Common myeloid progenitor, CD34-positive (primary cell): ENCODE measurements at regions not wholly inside any gene's neighbourhood (a gene's known extent, or its start where the extent isn't known, plus 50 kb on each side); places are given as distances from the start of the nearest gene placed in this dataset.
A peak's percentile ranks its signal among the peaks of the same experiment; 100 is the strongest.

Experiments used
- CTCF ChIA-PET: fragments of 350-600 bp; sonication (Branson Sonifier 250); formaldehyde crosslinking; loops from one replicate; lab custom pipeline; 2021; ENCODE audit warnings: antibody characterized with exemption; lab: Charles Lee
- POLR2A ChIA-PET: fragments of 350-600 bp; sonication (Branson Sonifier 250); formaldehyde crosslinking; loops from one replicate; lab custom pipeline; 2021; ENCODE audit warnings: antibody characterized with exemption; lab: Charles Lee
- DNase-seq, 3 donors: peaks; one replicate each; pipeline versions ENCODE4 v3.0.0 to v3.0.0-alpha.2; 2013
- H3K27ac ChIP-seq, 2 experiments: 1 replicate in 1 of 2; 2 replicates in 1 of 2; pipeline ENCODE4 v1.7.0; 2013; ENCODE audit warnings: inconsistent platforms in 2 of 2, low read length in 2 of 2, mild to moderate bottlenecking in 2 of 2, low read depth in 1 of 2, moderate library complexity in 1 of 2; ENCODE audit not compliant: severe bottlenecking in 2 of 2, insufficient read depth in 1 of 2, poor library complexity in 1 of 2
- H3K27me3 ChIP-seq, 5 experiments: replicated peaks in 2 of 5; 1 replicate in 3 of 5; 2 replicates in 2 of 5; pipeline versions ENCODE4 v1.6.1 to v1.7.0; 2013; ENCODE audit warnings: low read length in 4 of 5, mild to moderate bottlenecking in 2 of 5, moderate library complexity in 2 of 5, inconsistent platforms in 1 of 5; ENCODE audit not compliant: insufficient read depth in 5 of 5, control insufficient read depth in 4 of 5
- H3K36me3 ChIP-seq, 4 experiments: 1 replicate in 2 of 4; 2 replicates in 2 of 4; pipeline versions ENCODE4 v1.6.1 to v1.7.0; 2013; ENCODE audit warnings: low read length in 3 of 4, control low read depth in 1 of 4, mild to moderate bottlenecking in 1 of 4; ENCODE audit not compliant: control insufficient read depth in 4 of 4, insufficient read depth in 4 of 4
- H3K4me1 ChIP-seq, 4 experiments: 1 replicate in 3 of 4; 2 replicates in 1 of 4; pipeline versions ENCODE4 v1.6.1 to v1.7.1; 2013; ENCODE audit warnings: low read length in 3 of 4, mild to moderate bottlenecking in 3 of 4, control low read depth in 1 of 4, inconsistent platforms in 1 of 4, moderate library complexity in 1 of 4; ENCODE audit not compliant: control insufficient read depth in 4 of 4, insufficient read depth in 4 of 4; ENCODE audit errors: control extremely low read depth in 1 of 4
- H3K4me3 ChIP-seq, 7 experiments: 1 replicate in 4 of 7; 2 replicates in 3 of 7; pipeline versions ENCODE4 v1.5.1 to v1.7.0; 2013; ENCODE audit warnings: mild to moderate bottlenecking in 7 of 7, low read length in 6 of 7, moderate library complexity in 6 of 7, inconsistent platforms in 2 of 7, low read depth in 2 of 7, control low read depth in 1 of 7; ENCODE audit not compliant: insufficient read depth in 4 of 7, control insufficient read depth in 1 of 7; ENCODE audit errors: extremely low read depth in 1 of 7
- H3K9me3 ChIP-seq, 5 experiments: 1 replicate in 4 of 5; 2 replicates in 1 of 5; pipeline versions ENCODE4 v1.6.1 to v1.7.1; 2013; ENCODE audit warnings: low read length in 4 of 5, mild to moderate bottlenecking in 2 of 5, inconsistent platforms in 1 of 5, low read depth in 1 of 5, moderate library complexity in 1 of 5; ENCODE audit not compliant: control insufficient read depth in 4 of 5, insufficient read depth in 2 of 5; ENCODE audit errors: control extremely low read depth in 1 of 5
- WGBS: methylation state at CpG from one replicate; pipeline ENCODE4 v1.1.5; 2013; ENCODE audit not compliant: insufficient coverage; 5-methylcytosine and 5-hydroxymethylcytosine counted together

DNA sequence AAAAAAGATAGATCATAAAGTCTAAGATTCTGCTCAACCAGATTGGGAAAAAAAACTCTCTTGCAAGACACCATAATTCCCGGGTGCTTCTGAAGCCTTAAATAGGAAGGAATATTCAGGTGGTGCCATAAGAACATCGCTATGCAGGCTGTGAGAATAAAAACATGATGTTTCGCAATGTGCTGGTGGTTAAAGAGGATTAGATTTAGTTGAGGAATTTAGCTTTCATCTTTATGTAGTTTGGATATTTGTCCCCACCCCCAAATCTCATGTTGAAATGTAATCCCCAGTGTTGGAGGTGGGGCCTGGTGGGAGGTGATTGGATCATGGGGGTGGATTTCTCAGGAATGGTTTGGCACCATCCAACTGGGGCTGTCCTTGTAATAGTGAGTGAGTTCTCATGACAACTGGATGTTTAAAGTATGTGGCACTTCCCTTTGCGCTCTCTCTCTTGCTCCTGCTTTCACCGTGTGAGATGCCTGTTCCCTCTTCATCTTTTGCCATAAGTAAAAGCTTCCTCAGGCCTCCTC, 132.2 kb downstream of the AKAIN1 start:
- CTCF ChIA-PET: interaction anchor here (0.7 kb wide), 1 partner anchor 41 kb away, joined by 4 read pairs; no protein-coding TSS in a partner anchor
- H3K27me3 ChIP-seq: peaks cover 0 to 3% (median 0%) of the 10 kb centered on the region in 5 experiments
- H3K4me1 ChIP-seq: peaks cover 0 to 4% (median under 1%) of the 10 kb centered on the region in 4 experiments
- POLR2A ChIA-PET: no interaction called here
- DNase-seq: no peak
- no peak overlapping the region for H3K4me3 ChIP-seq
- no peaks in the 10 kb centered on the region for H3K9me3 ChIP-seq
- no peaks in the 10 kb centered on the region for H3K36me3 ChIP-seq
- 90% methylated on average over 3 of the region's 5 CpGs for WGBS
- no peak overlapping the region for H3K27ac ChIP-seq

DNA sequence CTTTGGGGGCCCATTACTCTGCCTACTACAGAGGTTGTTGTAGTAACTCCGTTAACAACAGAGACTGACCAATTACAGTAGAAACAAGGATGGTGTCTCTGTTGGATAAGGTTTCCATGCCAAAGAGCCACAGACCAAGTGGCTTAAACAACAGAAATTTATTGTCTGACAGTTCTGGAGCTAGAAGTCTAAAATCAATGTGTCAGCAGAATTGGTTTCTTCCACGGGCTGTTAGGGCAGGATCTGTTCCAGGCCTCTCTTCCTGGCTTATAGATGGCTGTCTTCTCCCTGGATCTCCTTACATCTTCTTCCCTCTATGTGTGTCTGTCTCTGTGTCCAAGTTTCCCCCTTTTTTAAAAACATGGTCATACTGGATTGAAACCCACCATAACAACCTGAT, 135.3 kb downstream of the AKAIN1 start:
- no peak overlapping the region for H3K27ac ChIP-seq
- WGBS: 96% methylated on average over 2 of the region's 2 CpGs
- no peak for DNase-seq
- no peaks in the 10 kb centered on the region for H3K9me3 ChIP-seq
- peaks cover 5 to 26% (median 15%) of the 10 kb centered on the region in 4 experiments for H3K4me1 ChIP-seq
- ChIA-PET POLR2A (no interaction called here), CTCF (no interaction called here)
- H3K36me3 ChIP-seq: no peaks in the 10 kb centered on the region
- H3K4me3 ChIP-seq: no peak overlapping the region
- peaks cover 0 to 2% (median 0%) of the 10 kb centered on the region in 5 experiments for H3K27me3 ChIP-seq

DNA sequence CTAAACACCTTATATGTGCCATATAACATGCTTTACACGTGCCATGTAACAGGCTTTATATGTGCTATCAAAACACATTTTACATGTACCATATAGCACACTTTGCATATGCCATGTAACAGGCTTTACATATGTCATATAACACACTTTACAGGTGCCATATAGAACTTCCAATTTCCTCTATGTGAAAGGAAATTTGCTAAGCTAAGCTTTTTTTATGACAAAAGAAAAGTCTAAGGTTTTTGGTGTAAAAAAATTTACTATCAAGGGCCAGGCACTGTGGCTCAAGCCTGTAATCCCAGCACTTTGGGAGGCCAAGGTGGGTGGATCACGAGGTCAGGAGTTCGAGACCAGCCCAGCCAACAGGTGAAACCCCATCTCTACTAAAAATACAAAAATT, 136.5 kb downstream of the AKAIN1 start:
- Histone ChIP-seq H3K27ac (no peak overlapping the region), H3K27me3 (peaks cover 0 to 2% (median 0%) of the 10 kb centered on the region in 5 experiments), H3K9me3 (no peaks in the 10 kb centered on the region), H3K36me3 (no peaks in the 10 kb centered on the region), H3K4me3 (no peak overlapping the region), H3K4me1 (peaks cover 5 to 26% (median 15%) of the 10 kb centered on the region in 4 experiments)
- 80% methylated on average over 1 of the region's 3 CpGs for WGBS
- no peak for DNase-seq
- ChIA-PET POLR2A (no interaction called here), CTCF (interaction anchor here (1.0 to 5.6 kb wide), 2 partner anchors 13 to 953 kb away, joined by 6 to 63 read pairs; no protein-coding TSS in a partner anchor)

DNA sequence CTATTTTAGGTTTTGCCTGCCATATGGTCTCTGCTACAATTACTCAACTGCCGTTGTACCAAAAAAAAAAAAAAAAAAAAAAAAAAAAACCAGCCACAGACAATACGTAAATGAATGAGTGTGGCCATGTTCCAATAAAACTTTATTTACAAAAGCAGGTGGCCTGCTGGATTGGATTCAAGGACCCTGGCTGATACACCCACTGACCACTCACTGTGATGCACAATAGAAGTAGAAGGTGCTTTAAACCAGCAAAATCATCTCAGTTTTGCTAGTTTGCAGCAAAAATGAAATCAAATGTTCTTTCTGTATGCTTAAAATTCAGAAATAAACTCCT, 137.4 kb downstream of the AKAIN1 start:
- H3K4me3 ChIP-seq: peak overlapping the region in 2 of 7 experiments; percentile 13 to 53

DNA sequence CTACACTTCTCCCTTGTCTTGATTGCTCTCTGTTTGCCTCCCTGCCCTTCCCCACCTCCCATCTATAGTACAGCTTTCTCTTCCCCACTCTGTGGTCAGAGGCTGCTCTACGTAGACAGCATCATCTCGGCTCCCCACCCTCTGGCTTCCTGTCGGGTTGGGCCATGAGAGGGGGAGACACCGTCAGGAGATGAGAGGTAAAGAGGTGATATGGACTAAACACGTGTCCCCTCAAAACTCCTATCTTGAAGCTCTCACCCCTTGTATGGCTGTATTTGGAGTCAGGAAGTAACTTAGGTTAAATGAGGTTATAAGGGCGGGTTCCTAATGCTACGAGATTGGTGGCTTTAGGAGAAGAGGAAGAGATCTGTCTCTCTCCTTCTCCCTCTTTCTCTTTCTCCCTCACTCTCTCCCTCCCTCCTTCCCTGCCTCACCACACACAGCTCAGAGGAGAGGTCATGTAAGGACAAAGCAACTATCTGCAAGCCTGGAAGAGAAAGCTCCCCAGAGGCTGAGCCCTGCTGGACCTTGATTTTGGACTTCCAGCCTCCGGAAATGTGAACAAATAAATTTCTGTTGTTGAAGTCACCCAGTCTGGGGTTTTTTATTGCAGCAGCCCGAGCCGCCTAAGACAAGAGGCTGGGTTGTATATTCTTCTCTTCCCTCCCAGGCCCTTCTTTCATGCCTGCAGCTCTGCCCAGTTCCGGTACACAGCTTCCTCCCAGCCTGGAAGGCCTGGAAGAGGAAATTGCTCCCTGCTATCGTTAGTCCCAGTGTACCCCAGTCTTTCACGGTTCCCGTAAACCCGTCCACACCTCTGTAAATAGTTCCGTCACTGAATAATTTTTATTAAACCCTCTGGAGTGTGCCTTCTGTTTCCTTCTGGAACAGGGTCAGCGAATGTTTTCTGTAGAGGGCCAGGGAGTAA, 138.0 kb downstream of the AKAIN1 start:
- 5% methylated on average over 10 of the region's 17 CpGs for WGBS
- Histone ChIP-seq H3K27me3 (peaks cover 0 to 2% (median 0%) of the 10 kb centered on the region in 5 experiments), H3K9me3 (no peaks in the 10 kb centered on the region), H3K27ac (peak overlapping the region; percentile 17 to 67), H3K4me1 (peaks cover 5 to 26% (median 15%) of the 10 kb centered on the region in 4 experiments), H3K4me3 (peak overlapping the region in 4 of 7 experiments; percentile 13 to 53 (median 38)), H3K36me3 (no peaks in the 10 kb centered on the region)
- peak; percentile 48 to 90 (median 84) for DNase-seq
- ChIA-PET CTCF (interaction anchor here (0.9 to 5.6 kb wide), 5 partner anchors 10 to 959 kb away, joined by 3 to 63 read pairs (median 15); no protein-coding TSS in a partner anchor), POLR2A (no interaction called here)

More for the DNA sequence above, 137.4 kb downstream of the AKAIN1 start:
- no CpG with 5 or more reads among the region's 2 CpGs for WGBS
- H3K4me1 ChIP-seq: peaks cover 5 to 26% (median 15%) of the 10 kb centered on the region in 4 experiments
- peaks cover 0 to 2% (median 0%) of the 10 kb centered on the region in 5 experiments for H3K27me3 ChIP-seq
- ChIA-PET CTCF (interaction anchor here (1.0 to 5.6 kb wide), 4 partner anchors 9 to 952 kb away, joined by 6 to 63 read pairs (median 18); no protein-coding TSS in a partner anchor), POLR2A (no interaction called here)
- H3K9me3 ChIP-seq: no peaks in the 10 kb centered on the region
- H3K36me3 ChIP-seq: no peaks in the 10 kb centered on the region
- peak overlapping the region in 1 of 2 experiments; percentile 67 for H3K27ac ChIP-seq
- peak; percentile 4 to 51 (median 50) for DNase-seq

DNA sequence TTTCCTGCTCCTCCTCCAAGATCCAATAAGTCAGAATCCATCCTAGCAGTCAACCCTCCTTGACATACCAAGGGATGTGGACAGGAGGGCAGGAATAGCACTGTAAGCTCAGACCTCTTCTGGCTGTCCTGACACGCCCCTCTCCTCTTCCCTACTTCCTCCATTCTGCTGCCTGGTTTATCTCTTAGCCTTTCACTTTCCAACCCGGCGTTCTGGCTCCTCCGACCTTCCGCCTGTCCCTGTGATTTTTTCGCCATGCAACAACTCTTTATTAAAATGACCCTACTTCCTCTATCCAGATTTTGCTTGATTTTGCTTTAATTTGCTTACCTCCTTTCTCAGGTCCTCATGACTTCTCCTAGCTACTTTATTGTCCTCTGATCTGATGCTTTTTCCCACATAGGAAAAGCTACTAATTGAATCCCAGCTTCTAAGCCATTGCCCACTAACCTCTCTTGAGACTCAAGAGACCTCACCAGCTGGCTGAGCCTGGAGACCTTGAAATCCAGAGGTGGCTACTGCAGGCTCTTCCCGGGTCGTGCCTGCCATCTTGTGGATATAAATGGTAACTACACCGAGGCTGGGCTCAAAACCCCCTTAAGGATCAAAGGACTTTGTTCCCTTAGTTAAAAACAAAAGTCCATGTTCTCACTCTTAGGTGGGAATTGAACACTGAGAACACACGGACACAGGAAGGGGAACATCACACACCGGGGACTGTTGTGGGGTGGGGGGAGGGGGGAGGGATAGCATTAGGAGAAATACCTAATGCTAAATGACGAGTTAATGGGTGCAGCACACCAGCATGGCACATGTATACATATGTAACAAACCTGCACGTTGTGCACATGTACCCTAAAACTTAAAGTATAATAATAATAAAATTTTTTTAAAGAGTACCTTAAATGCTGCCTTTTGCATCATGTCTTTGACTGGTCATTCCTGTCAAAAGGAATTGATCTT, 139.4 kb downstream of the AKAIN1 start:
- peaks cover 5 to 26% (median 15%) of the 10 kb centered on the region in 4 experiments for H3K4me1 ChIP-seq
- DNase-seq: peak; percentile 59 to 81 (median 79)
- H3K4me3 ChIP-seq: no peak overlapping the region
- ChIA-PET POLR2A (no interaction called here), CTCF (interaction anchor here (0.8 to 5.6 kb wide), 5 partner anchors 9 to 950 kb away, joined by 3 to 63 read pairs (median 15); no protein-coding TSS in a partner anchor)
- no peaks in the 10 kb centered on the region for H3K27me3 ChIP-seq
- H3K27ac ChIP-seq: no peak overlapping the region
- 15% methylated on average over 9 of the region's 13 CpGs for whole genome bisulfite sequencing
- no peaks in the 10 kb centered on the region for H3K9me3 ChIP-seq
- H3K36me3 ChIP-seq: no peaks in the 10 kb centered on the region
